Lower leg skin (tissue), 4 donors: ENCODE measurements at regions not wholly inside any gene's neighbourhood (a gene's known extent, or its start where the extent isn't known, plus 50 kb on each side); places are given as distances from the start of the nearest gene placed in this dataset.

ENCODE experiments used
- DNase-seq, 2 donors: peaks; one replicate each; pipeline ENCODE4 v3.0.0-alpha.2; 2019; ENCODE audit warnings: low spot score in 2 of 2
- H3K4me3 ChIP-seq: fragments of 200-600 bp; sonication (generic); 2 replicates; pipeline ENCODE4 v1.5.1; 2017; ENCODE audit warnings: mild to moderate bottlenecking, low read depth; ENCODE audit not compliant: poor library complexity, severe bottlenecking
- POLR2A ChIP-seq, 2 donors: fragments of 450-650 bp; IDR thresholded peaks; one replicate each; pipeline ENCODE4 v1.6.1; 2016 to 2017; ENCODE audit warnings: antibody characterized with exemption in 2 of 2, mild to moderate bottlenecking in 1 of 2, moderate library complexity in 1 of 2
- WGBS, 2 donors: methylation state at CpG; one replicate each; pipeline ENCODE4 v1.1.5; 2018; 5-methylcytosine and 5-hydroxymethylcytosine counted together
- intact Hi-C: fragments of 100-400 bp; cut with DNase I; formaldehyde crosslinking; loops from one replicate; pipeline ENCODE4 v1.15.0; 2023; ENCODE audit warnings: low total_unique reads
- TF ChIP-seq, protein P1 (sequence below), 3 donors: fragments of 450-650 bp; IDR thresholded peaks; one replicate each; pipeline ENCODE4 v1.5.1; 2016; ENCODE audit warnings: antibody characterized with exemption in 3 of 3, mild to moderate bottlenecking in 3 of 3, moderate library complexity in 2 of 3

DNA sequence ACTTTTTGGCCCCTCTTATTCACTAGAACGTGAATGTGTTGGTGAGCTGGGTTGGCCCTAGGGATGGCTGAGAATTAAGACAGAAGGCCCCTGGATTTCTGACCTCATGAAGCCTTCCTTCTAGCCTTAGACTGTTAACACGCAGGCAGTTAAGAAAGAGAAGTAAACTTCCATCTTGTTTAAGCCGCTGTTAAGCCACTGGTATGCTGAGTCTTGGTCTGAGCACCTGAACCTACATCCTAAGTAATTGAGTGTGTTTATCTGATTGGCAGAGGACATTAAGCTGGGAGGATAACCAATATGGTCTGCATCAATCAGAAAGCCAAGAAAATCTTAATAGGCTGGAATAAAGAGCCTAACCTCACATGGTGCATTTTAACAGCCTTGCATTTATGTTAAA is 535.0 kb upstream of the ARID1B start:
- WGBS, 2 donors = 84 to 88% methylated on average over 3 of the region's 3 CpGs
- TF ChIP-seq, protein P1, sequence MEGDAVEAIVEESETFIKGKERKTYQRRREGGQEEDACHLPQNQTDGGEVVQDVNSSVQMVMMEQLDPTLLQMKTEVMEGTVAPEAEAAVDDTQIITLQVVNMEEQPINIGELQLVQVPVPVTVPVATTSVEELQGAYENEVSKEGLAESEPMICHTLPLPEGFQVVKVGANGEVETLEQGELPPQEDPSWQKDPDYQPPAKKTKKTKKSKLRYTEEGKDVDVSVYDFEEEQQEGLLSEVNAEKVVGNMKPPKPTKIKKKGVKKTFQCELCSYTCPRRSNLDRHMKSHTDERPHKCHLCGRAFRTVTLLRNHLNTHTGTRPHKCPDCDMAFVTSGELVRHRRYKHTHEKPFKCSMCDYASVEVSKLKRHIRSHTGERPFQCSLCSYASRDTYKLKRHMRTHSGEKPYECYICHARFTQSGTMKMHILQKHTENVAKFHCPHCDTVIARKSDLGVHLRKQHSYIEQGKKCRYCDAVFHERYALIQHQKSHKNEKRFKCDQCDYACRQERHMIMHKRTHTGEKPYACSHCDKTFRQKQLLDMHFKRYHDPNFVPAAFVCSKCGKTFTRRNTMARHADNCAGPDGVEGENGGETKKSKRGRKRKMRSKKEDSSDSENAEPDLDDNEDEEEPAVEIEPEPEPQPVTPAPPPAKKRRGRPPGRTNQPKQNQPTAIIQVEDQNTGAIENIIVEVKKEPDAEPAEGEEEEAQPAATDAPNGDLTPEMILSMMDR (IDR thresholded peaks at IDR 0.05) = no peak
- no peak for TF ChIP-seq POLR2A (IDR thresholded peaks at IDR 0.05)
- no peak for DNase-seq
- H3K4me3 ChIP-seq = no peak overlapping the region
- intact Hi-C loops = no loop called here

DNA sequence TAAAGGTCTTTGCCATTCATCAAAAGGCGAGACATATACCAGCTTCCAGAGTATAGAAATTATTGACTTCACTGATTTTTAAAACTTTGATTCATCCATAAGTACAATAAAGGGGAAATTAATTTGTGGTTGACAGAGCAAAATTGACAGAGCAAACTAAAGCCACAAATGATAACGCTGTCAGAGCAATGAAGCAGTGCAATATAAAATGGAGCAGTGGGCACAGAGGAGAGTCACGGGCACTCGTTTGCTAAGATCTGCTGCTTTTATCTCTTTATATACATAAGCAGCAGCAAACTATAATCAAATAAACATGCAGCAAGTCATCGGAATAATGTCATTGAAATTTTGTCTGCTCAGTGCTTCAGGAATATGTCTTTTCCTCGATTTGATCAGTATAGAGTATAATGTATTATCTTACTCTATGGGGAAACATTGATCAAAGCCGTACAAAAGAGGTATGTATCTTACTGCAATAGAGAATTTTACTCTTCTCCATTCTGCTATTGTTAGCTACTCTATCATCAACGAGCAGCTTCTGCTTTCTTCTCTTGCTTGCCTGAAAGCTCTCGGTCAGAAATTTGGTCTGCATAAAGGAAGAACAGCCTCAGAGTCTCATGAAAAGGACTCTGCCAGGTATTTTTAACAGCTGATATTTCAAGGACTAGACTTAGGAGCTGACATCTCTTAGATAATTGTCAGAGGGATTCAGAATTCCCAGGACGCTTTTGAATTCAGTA is 546.0 kb upstream of the ARID1B start:
- intact Hi-C loops = no loop called here
- no peak overlapping the region for H3K4me3 ChIP-seq
- no peak for TF ChIP-seq POLR2A (IDR thresholded peaks at IDR 0.05)
- TF ChIP-seq, protein P1 (IDR thresholded peaks at IDR 0.05) = no peak
- DNase-seq = no peak
- WGBS, 2 donors = 81 to 82% methylated on average over 10 of the region's 10 CpGs

DNA sequence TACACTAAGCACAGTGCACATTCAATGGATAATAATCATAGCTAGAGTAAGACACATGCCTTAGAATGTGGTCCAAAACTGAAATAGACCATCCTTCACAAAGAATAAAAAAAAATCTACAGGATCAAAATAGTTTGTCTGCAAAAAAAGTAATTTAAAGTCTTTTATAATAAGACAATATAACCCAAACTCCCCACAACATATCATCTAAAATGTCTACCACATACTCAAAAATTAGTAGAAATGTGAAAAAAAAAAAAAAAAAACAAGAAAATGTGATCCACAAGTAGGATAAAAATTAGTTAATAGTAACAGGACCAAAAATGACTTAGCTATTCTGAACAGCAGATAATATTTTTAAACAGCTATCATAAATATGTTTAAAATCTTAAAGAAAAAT is 557.2 kb upstream of the ARID1B start:
- H3K4me3 ChIP-seq = no peak overlapping the region
- intact Hi-C loops = no loop called here
- no peak for DNase-seq
- TF ChIP-seq, protein P1 (IDR thresholded peaks at IDR 0.05) = no peak
- TF ChIP-seq POLR2A (IDR thresholded peaks at IDR 0.05) = no peak

DNA sequence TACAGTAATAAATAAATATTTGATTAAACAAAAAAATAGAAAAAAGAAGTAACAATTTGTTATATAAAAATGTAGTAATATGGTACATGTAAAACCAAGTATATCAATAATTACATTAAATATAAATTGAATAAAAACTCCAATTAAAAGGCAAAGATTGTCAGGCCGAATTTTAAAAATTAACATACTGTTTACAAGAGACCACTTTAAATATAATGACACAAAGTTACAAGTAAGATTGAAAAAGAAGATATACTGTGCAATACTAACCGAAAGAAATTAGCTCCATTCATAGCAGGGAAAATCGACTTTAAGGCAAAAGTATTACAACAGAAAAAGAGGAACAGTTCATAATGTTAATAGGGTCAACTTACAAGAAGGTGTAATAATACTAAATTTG is 571.5 kb upstream of the ARID1B start:
- DNase-seq = no peak
- H3K4me3 ChIP-seq = no peak overlapping the region
- 77 to 92% methylated on average over 3 of the region's 3 CpGs for WGBS, 2 donors
- intact Hi-C loops = no loop called here
- TF ChIP-seq, protein P1 (IDR thresholded peaks at IDR 0.05) = no peak
- no peak for TF ChIP-seq POLR2A (IDR thresholded peaks at IDR 0.05)

DNA sequence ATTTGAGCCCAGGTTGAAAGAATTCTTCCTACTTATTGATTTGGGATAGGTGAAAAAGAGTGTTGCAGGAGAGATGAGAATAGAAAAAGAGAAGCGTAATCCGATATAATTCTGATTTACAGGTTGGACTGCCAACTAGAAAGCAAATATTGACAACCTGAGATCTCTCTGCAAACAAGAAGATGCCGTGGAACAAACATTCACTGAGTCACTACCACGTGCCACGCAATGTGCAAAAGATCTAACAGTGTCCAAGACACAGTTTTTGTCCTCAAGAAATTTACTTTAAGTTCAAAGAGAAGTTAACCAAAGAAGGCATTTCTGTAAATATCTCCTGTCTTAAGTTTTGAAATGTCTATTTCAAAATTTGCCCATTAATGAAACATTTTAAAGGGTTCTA is 578.0 kb upstream of the ARID1B start:
- TF ChIP-seq POLR2A (IDR thresholded peaks at IDR 0.05) = no peak
- TF ChIP-seq, protein P1 (IDR thresholded peaks at IDR 0.05) = no peak
- no peak for DNase-seq
- no peak overlapping the region for H3K4me3 ChIP-seq
- 86 to 97% methylated on average over 5 of the region's 5 CpGs for WGBS, 2 donors
- intact Hi-C loops = no loop called here

DNA sequence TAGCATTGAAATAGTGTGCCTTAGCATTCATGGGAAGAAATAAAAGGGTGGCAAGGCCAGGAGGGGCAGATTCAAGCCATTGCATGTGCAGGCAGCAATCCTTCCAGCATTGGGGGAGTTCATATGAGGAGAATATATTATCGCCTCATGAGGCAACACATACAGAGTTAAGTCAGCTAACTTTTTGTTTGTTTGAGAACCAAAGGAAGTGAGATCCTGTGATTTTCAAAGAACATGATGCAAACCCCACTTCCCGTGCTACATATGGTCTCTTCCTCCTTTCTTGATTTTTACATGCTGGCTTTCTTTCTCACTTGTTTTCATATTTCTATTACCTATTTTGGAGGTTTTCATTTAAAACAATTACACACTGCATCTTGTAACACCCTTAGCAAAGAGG is 579.7 kb upstream of the ARID1B start:
- no peak for DNase-seq
- intact Hi-C loops = no loop called here
- WGBS, 2 donors = 31 to 39% methylated on average over 2 of the region's 2 CpGs
- TF ChIP-seq, protein P1 (IDR thresholded peaks at IDR 0.05) = no peak
- no peak for TF ChIP-seq POLR2A (IDR thresholded peaks at IDR 0.05)
- no peak overlapping the region for H3K4me3 ChIP-seq
